Naive thymus-derived CD8-positive, alpha-beta T cell (primary cell): ENCODE measurements at regions not wholly inside any gene's neighbourhood (a gene's known extent, or its start where the extent isn't known, plus 50 kb on each side); places are given as distances from the start of the nearest gene placed in this dataset.

Source experiments
- ATAC-seq, 2 donors: fragments of 150-1000 bp; cut with Tn5 transposase in 1 of 2; sonication (Bioruptor Pico), chemical (Tn5 transposase) in 1 of 2; 1 replicate in 1 of 2; 2 replicates in 1 of 2; pipeline ENCODE4 v1.10.0; 2021; ENCODE audit warnings: mild to moderate bottlenecking in 2 of 2, moderate library complexity in 2 of 2
- POLR2A ChIA-PET: fragments of 350-600 bp; sonication (Branson Sonifier 250); formaldehyde crosslinking; loops from one replicate; lab custom pipeline; 2021; ENCODE audit warnings: antibody characterized with exemption; lab: Charles Lee
- DNase-seq, 10 donors: peaks; one replicate each; pipeline versions ENCODE4 v3.0.0 to v3.0.0-alpha.2; 2020 to 2022
- H3K27ac Mint-ChIP-seq, 10 donors: one replicate each; pipeline ENCODE4 v1.8.0; 2020 to 2022; ENCODE audit warnings: mild to moderate bottlenecking in 10 of 10, mixed read lengths in 10 of 10, moderate library complexity in 4 of 10, inconsistent platforms in 1 of 10
- H3K27me3 Mint-ChIP-seq, 5 donors: one replicate each; pipeline ENCODE4 v1.8.0; 2021 to 2022; ENCODE audit warnings: mixed read lengths in 5 of 5
- H3K36me3 Mint-ChIP-seq, 3 donors: one replicate each; pipeline ENCODE4 v1.8.0; 2020 to 2022; ENCODE audit warnings: mixed read lengths in 3 of 3, mild to moderate bottlenecking in 2 of 3, inconsistent platforms in 1 of 3
- H3K4me1 Mint-ChIP-seq, 4 donors: one replicate each; pipeline ENCODE4 v1.8.0; 2021 to 2022; ENCODE audit warnings: mixed read lengths in 4 of 4
- H3K4me3 Mint-ChIP-seq, 10 donors: one replicate each; pipeline ENCODE4 v1.8.0; 2020 to 2022; ENCODE audit warnings: mild to moderate bottlenecking in 10 of 10, mixed read lengths in 10 of 10, moderate library complexity in 6 of 10, inconsistent platforms in 1 of 10
- H3K9me3 Mint-ChIP-seq, 9 donors: one replicate each; pipeline ENCODE4 v1.8.0; 2020 to 2022; ENCODE audit warnings: mixed read lengths in 9 of 9, mild to moderate bottlenecking in 3 of 9, inconsistent platforms in 1 of 9, moderate library complexity in 1 of 9

- H3K9me3 Mint-ChIP-seq: peaks cover 0 to 2% (median 0%) of the 10 kb centered on the region in 9 donors
- H3K27me3 Mint-ChIP-seq: no peaks in the 10 kb centered on the region
- DNase-seq: no peak
- POLR2A ChIA-PET: no interaction called here
- peak overlapping the region in 1 of 10 donors; percentile 34 for H3K4me3 Mint-ChIP-seq
- peaks cover 32 to 51% (median 40%) of the 10 kb centered on the region in 4 donors for H3K4me1 Mint-ChIP-seq
- H3K27ac Mint-ChIP-seq: peak overlapping the region in 1 of 10 donors; percentile 15
- ATAC-seq: no peak
- H3K36me3 Mint-ChIP-seq: peaks cover 0 to 34% (median 0%) of the 10 kb centered on the region in 3 donors
Observed at GRCh38 chr12:124491856-124492420, 75.5 kb downstream of the NCOR2 start.

- H3K4me3 Mint-ChIP-seq: peak overlapping the region in 1 of 10 donors; percentile 34
- POLR2A ChIA-PET: no interaction called here
- peaks cover 30 to 53% (median 37%) of the 10 kb centered on the region in 4 donors for H3K4me1 Mint-ChIP-seq
Observed at GRCh38 chr12:124491310-124491709, 76.1 kb downstream of the NCOR2 start.

GRCh38 chr12:124490584-124491305, 76.7 kb downstream of the NCOR2 start:
- POLR2A ChIA-PET: no interaction called here
- H3K9me3 Mint-ChIP-seq: peaks cover 0 to 2% (median 0%) of the 10 kb centered on the region in 9 donors
- DNase-seq: no peak
- H3K27me3 Mint-ChIP-seq: no peaks in the 10 kb centered on the region
- H3K4me3 Mint-ChIP-seq: no peak overlapping the region
- peaks cover 0 to 38% (median 4%) of the 10 kb centered on the region in 3 donors for H3K36me3 Mint-ChIP-seq
- no peak for ATAC-seq
- H3K27ac Mint-ChIP-seq: peak overlapping the region in 1 of 10 donors; percentile 25
- peaks cover 30 to 54% (median 35%) of the 10 kb centered on the region in 4 donors for H3K4me1 Mint-ChIP-seq

More at GRCh38 chr12:124491310-124491709, 76.1 kb downstream of the NCOR2 start:
- Mint-ChIP-seq H3K9me3 (peaks cover 0 to 2% (median 0%) of the 10 kb centered on the region in 9 donors), H3K27ac (peak overlapping the region in 1 of 10 donors; percentile 37), H3K36me3 (peaks cover 0 to 35% (median under 1%) of the 10 kb centered on the region in 3 donors), H3K27me3 (no peaks in the 10 kb centered on the region)
- no peak for ATAC-seq
- DNase-seq: no peak

GRCh38 chr12:124489915-124490583, 77.4 kb downstream of the NCOR2 start:
- POLR2A ChIA-PET: no interaction called here
- no peak overlapping the region for H3K27ac Mint-ChIP-seq

GRCh38 chr12:124489220-124489619, 78.2 kb downstream of the NCOR2 start:
- DNase-seq: no peak
- POLR2A ChIA-PET: no interaction called here
- no peaks in the 10 kb centered on the region for H3K27me3 Mint-ChIP-seq
- H3K4me1 Mint-ChIP-seq: peaks cover 22 to 49% (median 28%) of the 10 kb centered on the region in 4 donors
- peaks cover 0 to 36% (median 8%) of the 10 kb centered on the region in 3 donors for H3K36me3 Mint-ChIP-seq
- H3K27ac Mint-ChIP-seq: peak overlapping the region in 3 of 10 donors; percentile 11 to 53 (median 32)
- H3K9me3 Mint-ChIP-seq: peaks cover 0 to 2% (median 0%) of the 10 kb centered on the region in 9 donors
- no peak for ATAC-seq
- no peak overlapping the region for H3K4me3 Mint-ChIP-seq

More at GRCh38 chr12:124489915-124490583, 77.4 kb downstream of the NCOR2 start:
- Mint-ChIP-seq H3K9me3 (peaks cover 0 to 2% (median 0%) of the 10 kb centered on the region in 9 donors), H3K4me1 (peaks cover 25 to 50% (median 31%) of the 10 kb centered on the region in 4 donors), H3K4me3 (no peak overlapping the region), H3K27me3 (no peaks in the 10 kb centered on the region), H3K36me3 (peaks cover 0 to 38% (median 4%) of the 10 kb centered on the region in 3 donors)
- DNase-seq (no peak), ATAC-seq (no peak)

- Mint-ChIP-seq H3K27ac (peak overlapping the region in 1 of 10 donors; percentile 68), H3K36me3 (peaks cover 0 to 36% (median 8%) of the 10 kb centered on the region in 3 donors), H3K9me3 (peaks cover 0 to 2% (median 0%) of the 10 kb centered on the region in 9 donors), H3K27me3 (no peaks in the 10 kb centered on the region), H3K4me1 (peaks cover 19 to 45% (median 22%) of the 10 kb centered on the region in 4 donors), H3K4me3 (no peak overlapping the region)
- no peak for ATAC-seq
- POLR2A ChIA-PET: no interaction called here
- no peak for DNase-seq
Observed at GRCh38 chr12:124488520-124488919, 78.9 kb downstream of the NCOR2 start.

- ATAC-seq (no peak), DNase-seq (no peak)
- Mint-ChIP-seq H3K4me1 (peaks cover 15 to 38% (median 18%) of the 10 kb centered on the region in 4 donors), H3K9me3 (peaks cover 0 to 2% (median 0%) of the 10 kb centered on the region in 9 donors), H3K27me3 (no peaks in the 10 kb centered on the region), H3K36me3 (peaks cover 0 to 35% (median 8%) of the 10 kb centered on the region in 3 donors), H3K4me3 (no peak overlapping the region), H3K27ac (peak overlapping the region in 1 of 10 donors; percentile 68)
- POLR2A ChIA-PET: no interaction called here
Observed at GRCh38 chr12:124487834-124488165, 79.6 kb downstream of the NCOR2 start.

- ATAC-seq (no peak), DNase-seq (no peak)
- Mint-ChIP-seq H3K27ac (peak overlapping the region in 4 of 10 donors; percentile 17 to 68 (median 46)), H3K4me1 (peaks cover 15 to 35% (median 18%) of the 10 kb centered on the region in 4 donors), H3K27me3 (no peaks in the 10 kb centered on the region), H3K9me3 (peaks cover 0 to 2% (median 0%) of the 10 kb centered on the region in 9 donors), H3K4me3 (no peak overlapping the region), H3K36me3 (peaks cover 0 to 34% (median 8%) of the 10 kb centered on the region in 3 donors)
- POLR2A ChIA-PET: no interaction called here
Observed at GRCh38 chr12:124487066-124487833, 80.2 kb downstream of the NCOR2 start.

GRCh38 chr12:124486346-124486963, 81.0 kb downstream of the NCOR2 start:
- Mint-ChIP-seq H3K36me3 (peaks cover 5 to 35% (median 8%) of the 10 kb centered on the region in 3 donors), H3K4me3 (no peak overlapping the region), H3K9me3 (peaks cover 0 to 2% (median 0%) of the 10 kb centered on the region in 9 donors), H3K4me1 (peaks cover 16 to 36% (median 19%) of the 10 kb centered on the region in 4 donors), H3K27me3 (no peaks in the 10 kb centered on the region), H3K27ac (peak overlapping the region in 2 of 10 donors; percentile 8 to 57)
- ATAC-seq (no peak), DNase-seq (no peak)
- POLR2A ChIA-PET: no interaction called here

- Mint-ChIP-seq H3K27ac (peak overlapping the region in 2 of 10 donors; percentile 36 to 81), H3K36me3 (peaks cover 5 to 36% (median 8%) of the 10 kb centered on the region in 3 donors), H3K27me3 (no peaks in the 10 kb centered on the region), H3K4me1 (peaks cover 19 to 45% (median 23%) of the 10 kb centered on the region in 4 donors), H3K9me3 (peaks cover 0 to 2% (median 0%) of the 10 kb centered on the region in 9 donors), H3K4me3 (no peak overlapping the region)
- ATAC-seq: no peak
- DNase-seq: no peak
- POLR2A ChIA-PET: no interaction called here
Observed at GRCh38 chr12:124485371-124485770, 82.0 kb downstream of the NCOR2 start.

GRCh38 chr12:124484526-124484953, 82.9 kb downstream of the NCOR2 start:
- peak overlapping the region in 3 of 10 donors; percentile 18 to 67 (median 35) for H3K27ac Mint-ChIP-seq
- H3K4me3 Mint-ChIP-seq: no peak overlapping the region
- peaks cover 5 to 33% (median 8%) of the 10 kb centered on the region in 3 donors for H3K36me3 Mint-ChIP-seq
- peaks cover 0 to 2% (median 0%) of the 10 kb centered on the region in 9 donors for H3K9me3 Mint-ChIP-seq
- ATAC-seq: no peak
- DNase-seq: no peak
- no peaks in the 10 kb centered on the region for H3K27me3 Mint-ChIP-seq
- peaks cover 18 to 48% (median 26%) of the 10 kb centered on the region in 4 donors for H3K4me1 Mint-ChIP-seq
- POLR2A ChIA-PET: no interaction called here
